ENCODE measurements at regions not wholly inside any gene's neighbourhood (a gene's known extent, or its start where the extent isn't known, plus 50 kb on each side); places are given as distances from the start of the nearest gene placed in this dataset.

DNA sequence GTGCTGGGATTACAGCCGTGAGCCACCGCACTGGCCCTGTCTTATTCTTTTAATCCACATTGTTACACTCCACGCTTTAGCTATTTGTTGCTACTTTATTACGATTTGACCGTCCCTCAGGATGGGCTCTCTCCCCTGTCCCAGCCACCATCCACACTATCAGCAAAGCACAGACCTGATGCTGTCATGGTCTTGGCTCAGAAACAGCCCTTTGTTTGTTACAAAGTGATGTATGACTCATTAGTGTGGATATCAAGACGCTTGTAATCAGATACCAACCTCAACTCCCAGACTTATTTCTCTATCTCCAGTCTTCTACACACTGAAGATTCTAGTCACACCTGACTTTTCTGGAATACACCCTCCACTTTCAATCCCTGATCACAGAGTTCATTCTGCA lies 84.6 kb upstream of the FREM2 start:
- ChIA-PET POLR2A (ENCODE audit: low non-redundant PET) (no interaction called here), CTCF (no interaction called here)
- DNase-seq (ENCODE audit: low spot score), result no peak
- no peak overlapping the region for H3K27ac ChIP-seq
- TF ChIP-seq, protein P1, sequence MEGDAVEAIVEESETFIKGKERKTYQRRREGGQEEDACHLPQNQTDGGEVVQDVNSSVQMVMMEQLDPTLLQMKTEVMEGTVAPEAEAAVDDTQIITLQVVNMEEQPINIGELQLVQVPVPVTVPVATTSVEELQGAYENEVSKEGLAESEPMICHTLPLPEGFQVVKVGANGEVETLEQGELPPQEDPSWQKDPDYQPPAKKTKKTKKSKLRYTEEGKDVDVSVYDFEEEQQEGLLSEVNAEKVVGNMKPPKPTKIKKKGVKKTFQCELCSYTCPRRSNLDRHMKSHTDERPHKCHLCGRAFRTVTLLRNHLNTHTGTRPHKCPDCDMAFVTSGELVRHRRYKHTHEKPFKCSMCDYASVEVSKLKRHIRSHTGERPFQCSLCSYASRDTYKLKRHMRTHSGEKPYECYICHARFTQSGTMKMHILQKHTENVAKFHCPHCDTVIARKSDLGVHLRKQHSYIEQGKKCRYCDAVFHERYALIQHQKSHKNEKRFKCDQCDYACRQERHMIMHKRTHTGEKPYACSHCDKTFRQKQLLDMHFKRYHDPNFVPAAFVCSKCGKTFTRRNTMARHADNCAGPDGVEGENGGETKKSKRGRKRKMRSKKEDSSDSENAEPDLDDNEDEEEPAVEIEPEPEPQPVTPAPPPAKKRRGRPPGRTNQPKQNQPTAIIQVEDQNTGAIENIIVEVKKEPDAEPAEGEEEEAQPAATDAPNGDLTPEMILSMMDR (conservative IDR thresholded peaks at IDR 0.05; ENCODE audit: low read depth), result no peak

DNA sequence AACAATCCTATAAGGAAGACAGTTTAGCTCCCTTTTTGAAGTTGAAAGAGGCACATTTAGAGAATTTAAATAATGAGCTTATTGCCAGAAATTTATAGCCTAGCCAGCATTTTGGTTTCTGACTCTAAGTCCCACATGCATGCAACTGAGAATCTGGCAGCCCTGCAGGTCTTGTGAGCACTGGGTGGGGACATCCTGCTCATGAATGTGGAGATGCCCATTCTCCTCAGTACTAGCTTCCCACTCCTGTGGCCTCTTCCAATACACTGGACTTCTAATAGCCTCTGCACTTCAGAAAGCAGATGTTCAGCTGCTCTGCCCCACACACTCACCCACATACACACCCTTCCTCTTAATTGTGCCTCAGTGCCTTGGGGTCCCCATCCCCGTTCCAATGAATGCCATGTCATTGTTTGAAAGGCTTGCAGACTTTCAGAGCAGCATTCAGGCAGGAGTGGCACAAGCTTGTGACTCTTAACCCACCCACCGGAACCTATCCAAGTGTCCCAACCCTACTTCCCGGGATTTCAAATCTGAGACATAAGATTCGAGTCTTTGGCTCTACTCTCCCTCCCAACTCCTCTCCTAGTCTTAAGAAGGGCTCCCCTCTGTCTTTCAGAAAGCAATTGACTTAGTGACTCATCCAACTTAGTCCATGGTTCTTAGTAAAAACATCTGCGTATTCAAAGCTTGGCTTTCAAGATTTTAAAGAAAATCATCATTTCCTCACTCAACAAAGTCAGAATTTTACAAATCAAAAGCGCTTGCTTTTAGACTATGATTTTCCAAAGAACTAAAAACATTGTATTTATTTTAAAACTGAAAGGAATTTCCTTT lies 80.0 kb upstream of the FREM2 start:
- CTCF ChIA-PET, result interaction anchor here (0.6 to 1.4 kb wide), 2 partner anchors 25 to 277 kb away, joined by 3 to 4 read pairs; no protein-coding TSS in a partner anchor
- TF ChIP-seq, protein P1 (conservative IDR thresholded peaks at IDR 0.05; ENCODE audit: low read depth), result no peak
- DNase-seq (ENCODE audit: low spot score), result no peak
- POLR2A ChIA-PET (ENCODE audit: low non-redundant PET), result no interaction called here
- no peak overlapping the region for H3K27ac ChIP-seq

DNA sequence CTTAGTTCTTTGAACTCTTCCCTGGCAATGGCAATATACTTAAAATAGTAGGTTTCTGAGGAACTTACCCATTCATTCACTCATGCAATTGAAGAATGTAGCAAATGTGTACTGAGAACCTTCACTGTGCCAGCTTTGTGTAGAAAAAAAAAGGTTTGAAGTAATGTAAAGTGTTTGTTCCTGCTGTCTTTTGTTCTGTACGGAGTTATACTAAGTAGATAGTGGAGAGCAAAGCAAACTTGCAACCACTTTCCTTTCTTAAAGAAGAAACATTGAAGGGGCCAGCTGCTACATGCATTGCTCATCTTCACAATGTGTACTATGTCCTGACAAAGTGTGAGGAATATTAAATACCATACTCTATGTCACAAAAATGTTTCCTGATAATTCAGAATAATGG lies 68.9 kb upstream of the FREM2 start:
- ChIA-PET CTCF (interaction anchor here (0.6 kb wide), 1 partner anchor 605 kb away, joined by 3 read pairs; no protein-coding TSS in a partner anchor), POLR2A (ENCODE audit: low non-redundant PET) (interaction anchor here (0.7 kb wide), 1 partner anchor 936 kb away, joined by 3 read pairs; no protein-coding TSS in a partner anchor)
- TF ChIP-seq, protein P1 (conservative IDR thresholded peaks at IDR 0.05; ENCODE audit: low read depth), result no peak
- H3K27ac ChIP-seq, result no peak overlapping the region
- no peak for DNase-seq (ENCODE audit: low spot score)

DNA sequence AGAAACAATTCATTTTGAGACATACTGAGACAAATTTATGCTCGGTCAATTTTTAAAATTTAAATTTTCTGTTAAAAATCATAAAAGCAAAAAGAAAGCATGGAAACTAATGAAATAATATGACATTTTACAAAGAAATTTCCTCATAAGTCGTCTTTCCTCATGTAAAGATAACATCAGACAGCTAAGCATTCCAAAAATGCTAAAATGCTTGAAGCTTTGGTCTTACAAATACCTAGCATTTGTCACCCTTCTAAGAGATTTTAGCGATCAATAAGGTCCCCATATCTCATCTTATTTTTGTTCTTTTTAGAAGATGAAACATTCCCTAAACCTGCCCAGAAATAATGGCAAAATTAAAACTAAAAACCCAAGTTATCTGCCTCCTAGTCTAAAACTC lies 68.5 kb upstream of the FREM2 start:
- no peak overlapping the region for H3K27ac ChIP-seq
- ChIA-PET CTCF (interaction anchor here (0.6 kb wide), 1 partner anchor 605 kb away, joined by 3 read pairs; no protein-coding TSS in a partner anchor), POLR2A (ENCODE audit: low non-redundant PET) (no interaction called here)
- no peak for DNase-seq (ENCODE audit: low spot score)
- TF ChIP-seq, protein P1 (conservative IDR thresholded peaks at IDR 0.05; ENCODE audit: low read depth), result no peak

DNA sequence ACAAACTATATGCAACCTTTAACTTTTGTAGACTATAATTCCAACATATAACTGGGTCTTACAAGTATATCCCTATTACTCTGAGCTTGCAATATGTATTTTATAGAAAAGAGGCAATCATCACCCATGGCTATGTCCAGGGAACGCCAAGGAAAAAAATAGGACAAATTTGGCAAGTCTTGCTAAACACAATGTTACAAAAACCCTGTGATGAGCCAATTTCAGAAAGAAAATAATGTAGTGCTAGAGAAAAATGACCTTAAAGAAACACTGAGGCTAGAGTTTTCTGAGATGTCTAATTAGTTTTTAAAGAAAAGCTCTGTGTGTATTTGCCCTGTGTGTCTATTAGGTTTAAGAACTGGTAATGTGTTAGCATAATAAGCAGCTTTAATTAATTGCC lies 68.0 kb upstream of the FREM2 start:
- no peak overlapping the region for H3K27ac ChIP-seq
- CTCF ChIA-PET, result no interaction called here
- POLR2A ChIA-PET (ENCODE audit: low non-redundant PET), result no interaction called here
- TF ChIP-seq, protein P1 (conservative IDR thresholded peaks at IDR 0.05; ENCODE audit: low read depth), result no peak
- DNase-seq (ENCODE audit: low spot score), result no peak

DNA sequence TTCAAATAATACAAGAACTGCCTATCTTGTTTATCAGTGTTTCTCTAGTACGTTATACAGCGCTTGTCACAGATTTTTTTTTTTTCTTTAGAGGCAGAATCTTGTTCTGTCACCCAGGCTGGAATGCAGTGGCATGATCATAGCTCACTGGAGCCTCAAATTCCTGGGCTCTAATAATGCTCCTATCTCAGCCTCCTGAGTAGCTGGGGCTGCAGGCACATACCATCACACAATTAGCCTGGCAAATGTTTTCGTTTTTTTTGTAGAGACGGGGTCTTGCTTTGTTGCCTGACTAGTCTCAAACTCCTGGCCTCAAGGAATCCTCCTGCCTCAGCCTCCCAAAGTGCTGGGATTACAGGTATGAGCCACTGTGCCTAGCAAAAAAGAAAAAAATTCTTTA lies 66.0 kb upstream of the FREM2 start:
- DNase-seq (ENCODE audit: low spot score), result no peak
- no peak overlapping the region for H3K27ac ChIP-seq
- TF ChIP-seq, protein P1 (conservative IDR thresholded peaks at IDR 0.05; ENCODE audit: low read depth), result no peak
- ChIA-PET CTCF (no interaction called here), POLR2A (ENCODE audit: low non-redundant PET) (no interaction called here)

All from RWPE1 (cell line).